T-helper 17 cell (primary cell): ENCODE measurements at regions not wholly inside any gene's neighbourhood (a gene's known extent, or its start where the extent isn't known, plus 50 kb on each side); places are given as distances from the start of the nearest gene placed in this dataset.

Source experiments
- ATAC-seq: fragments of 150-1000 bp; cut with Tn5 transposase; 2 replicates; pipeline ENCODE4 v1.10.0; 2021; ENCODE audit warnings: mild to moderate bottlenecking, moderate library complexity
- DNase-seq, 3 donors: peaks; one replicate each; pipeline versions ENCODE4 v3.0.0 to v3.0.0-alpha.2; 2020 to 2021
- H3K9me3 ChIP-seq: one replicate; pipeline ENCODE4 v1.7.0; 2013; ENCODE audit warnings: low read length, mild to moderate bottlenecking; ENCODE audit not compliant: control insufficient read depth, poor library complexity, severe bottlenecking
- H3K27ac Mint-ChIP-seq: one replicate; pipeline ENCODE4 v1.8.0; 2022; ENCODE audit warnings: mild to moderate bottlenecking, moderate library complexity, mixed read lengths
- H3K27me3 Mint-ChIP-seq: one replicate; pipeline ENCODE4 v1.8.0; 2022; ENCODE audit warnings: mixed read lengths
- H3K36me3 Mint-ChIP-seq: one replicate; pipeline ENCODE4 v1.8.0; 2022; ENCODE audit warnings: low read depth, mixed read lengths
- H3K4me1 Mint-ChIP-seq: one replicate; pipeline ENCODE4 v1.8.0; 2022; ENCODE audit warnings: mild to moderate bottlenecking, mixed read lengths
- H3K4me3 Mint-ChIP-seq: one replicate; pipeline ENCODE4 v1.8.0; 2022; ENCODE audit warnings: mild to moderate bottlenecking, moderate library complexity, mixed read lengths

GRCh38 chr6:56904068-56904467, 50.8 kb upstream of the BEND6 start:
- Mint-ChIP-seq H3K4me1 (peaks cover 3% of the 10 kb centered on the region), H3K36me3 (peaks cover 2% of the 10 kb centered on the region), H3K27ac (no peak overlapping the region), H3K27me3 (peaks cover 35% of the 10 kb centered on the region), H3K4me3 (no peak overlapping the region)
- DNase-seq = no peak
- ATAC-seq = no peak
- no peaks in the 10 kb centered on the region for H3K9me3 ChIP-seq

DNA sequence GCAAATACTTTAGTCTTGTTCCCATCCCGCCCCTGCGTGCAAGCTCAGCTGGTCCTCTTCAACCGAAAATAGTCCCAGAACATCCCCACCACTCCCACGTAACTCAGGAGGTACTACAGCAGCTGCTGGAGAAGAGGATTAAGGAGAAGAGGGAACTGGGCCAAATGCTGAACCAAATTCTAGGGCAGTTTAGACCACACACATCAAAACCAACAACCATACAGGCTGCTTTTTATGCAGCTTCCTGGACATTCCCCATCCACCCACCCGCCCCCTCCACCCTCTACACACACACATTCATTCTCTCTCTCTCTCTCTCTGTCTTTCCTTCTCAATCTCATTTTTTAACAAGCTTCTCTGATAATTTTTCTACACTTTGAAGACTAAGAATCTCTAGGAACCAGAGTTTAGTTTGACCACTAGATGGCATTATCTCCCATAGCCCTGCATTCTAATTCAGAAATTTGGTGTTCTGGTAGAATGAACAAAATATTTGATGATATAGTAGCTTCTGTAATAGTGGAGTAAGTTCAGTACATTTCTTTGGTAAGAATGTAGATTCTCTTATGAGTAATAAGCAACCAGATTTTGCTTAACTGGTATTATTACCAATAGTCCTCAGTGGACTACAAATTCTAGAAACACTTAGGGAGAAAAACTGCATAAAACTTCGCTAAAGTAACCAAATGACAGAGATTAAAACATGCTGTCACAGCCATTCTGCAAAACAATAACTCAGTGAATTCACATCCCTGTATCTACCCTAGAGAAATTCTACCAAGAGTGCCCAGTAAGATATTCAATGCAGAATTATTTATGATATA, 52.1 kb upstream of the BEND6 start:
- H3K9me3 ChIP-seq = no peaks in the 10 kb centered on the region
- Mint-ChIP-seq H3K27me3 (peaks cover 41% of the 10 kb centered on the region), H3K36me3 (peaks cover 2% of the 10 kb centered on the region), H3K4me3 (no peak overlapping the region), H3K4me1 (peaks cover 3% of the 10 kb centered on the region), H3K27ac (no peak overlapping the region)
- DNase-seq (no peak), ATAC-seq (no peak)

- no peak for ATAC-seq
- Mint-ChIP-seq H3K27ac (peak overlapping the region; percentile 37), H3K4me3 (no peak overlapping the region), H3K27me3 (peaks cover 32% of the 10 kb centered on the region), H3K36me3 (peaks cover under 1% of the 10 kb centered on the region), H3K4me1 (peaks cover 3% of the 10 kb centered on the region)
- H3K9me3 ChIP-seq = no peaks in the 10 kb centered on the region
- DNase-seq = no peak
These were observed 54.1 kb upstream of the BEND6 start for GRCh38 chr6:56900784-56901183.

- DNase-seq (no peak), ATAC-seq (no peak)
- H3K36me3 Mint-ChIP-seq = no peaks in the 10 kb centered on the region
- peaks cover 29% of the 10 kb centered on the region for H3K27me3 Mint-ChIP-seq
- H3K4me3 Mint-ChIP-seq = no peak overlapping the region
- peaks cover 3% of the 10 kb centered on the region for H3K4me1 Mint-ChIP-seq
- H3K27ac Mint-ChIP-seq = no peak overlapping the region
- no peaks in the 10 kb centered on the region for H3K9me3 ChIP-seq
These were observed 55.2 kb upstream of the BEND6 start for GRCh38 chr6:56899753-56900152.

- no peaks in the 10 kb centered on the region for H3K9me3 ChIP-seq
- Mint-ChIP-seq H3K27ac (no peak overlapping the region), H3K36me3 (no peaks in the 10 kb centered on the region), H3K4me3 (no peak overlapping the region), H3K4me1 (peaks cover 3% of the 10 kb centered on the region), H3K27me3 (peaks cover 29% of the 10 kb centered on the region)
- no peak for DNase-seq
- ATAC-seq = no peak
These were observed 55.6 kb upstream of the BEND6 start for GRCh38 chr6:56899311-56899710.

DNA sequence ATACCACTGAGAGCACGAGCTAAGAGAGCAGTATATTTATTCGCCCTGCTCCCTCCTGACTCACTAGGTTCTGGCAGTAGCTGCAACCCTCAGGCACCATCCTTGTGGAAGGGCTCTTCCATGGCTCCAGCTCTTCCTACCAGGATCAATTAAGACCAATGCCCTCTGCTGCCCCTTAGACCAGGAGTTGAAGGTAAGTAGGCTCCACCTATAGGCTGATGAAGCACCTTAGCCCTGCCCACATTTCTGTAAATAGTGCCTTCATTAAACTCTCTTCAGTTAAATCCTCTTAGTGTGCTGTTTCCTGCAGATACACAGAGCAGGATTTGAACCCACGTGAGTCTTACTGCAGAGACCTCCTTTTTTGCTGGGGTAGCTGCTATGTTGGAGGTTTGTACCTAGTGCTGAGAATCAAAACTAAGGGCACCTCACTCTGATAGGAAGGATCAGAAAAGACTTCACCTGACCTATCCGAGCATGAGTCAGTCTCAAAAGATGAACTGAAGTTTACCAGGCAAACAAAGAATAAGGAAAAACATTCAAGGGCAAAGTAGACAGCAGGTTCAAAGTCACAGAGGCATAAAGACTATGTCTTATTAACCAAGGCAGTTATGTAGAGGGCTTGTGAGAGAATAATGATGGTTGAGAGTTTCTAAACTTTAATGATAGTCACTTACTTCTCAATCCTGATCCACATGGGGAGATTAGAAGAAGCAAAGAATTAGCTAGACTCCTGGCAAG, 56.9 kb upstream of the BEND6 start:
- DNase-seq = no peak
- H3K27ac Mint-ChIP-seq = no peak overlapping the region
- H3K27me3 Mint-ChIP-seq = peaks cover 29% of the 10 kb centered on the region
- no peak for ATAC-seq
- H3K36me3 Mint-ChIP-seq = no peaks in the 10 kb centered on the region
- no peak overlapping the region for H3K4me3 Mint-ChIP-seq
- H3K9me3 ChIP-seq = no peaks in the 10 kb centered on the region
- H3K4me1 Mint-ChIP-seq = peaks cover 3% of the 10 kb centered on the region

DNA sequence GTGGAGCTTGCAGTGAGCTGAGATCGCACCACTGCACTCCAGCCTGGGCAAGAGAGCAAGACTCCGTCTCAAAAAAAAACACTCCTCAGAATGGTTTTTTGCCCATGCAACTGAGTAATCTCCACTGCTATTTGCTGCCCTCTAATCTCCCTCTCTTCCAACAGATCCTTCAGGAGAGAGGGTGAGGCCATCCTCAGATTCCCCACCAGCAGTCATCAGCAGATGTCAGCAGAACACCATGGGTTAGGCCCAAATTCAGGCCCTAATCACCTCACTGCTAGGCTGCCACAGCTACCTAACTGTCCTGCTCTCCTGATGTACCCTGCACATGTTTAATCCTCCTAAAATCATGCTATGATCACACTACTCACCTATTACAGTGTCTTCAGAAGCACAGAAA, 63.2 kb upstream of the BEND6 start:
- H3K27ac Mint-ChIP-seq = no peak overlapping the region
- no peak for ATAC-seq
- H3K27me3 Mint-ChIP-seq = no peaks in the 10 kb centered on the region
- H3K4me3 Mint-ChIP-seq = no peak overlapping the region
- H3K9me3 ChIP-seq = no peaks in the 10 kb centered on the region
- no peaks in the 10 kb centered on the region for H3K36me3 Mint-ChIP-seq
- H3K4me1 Mint-ChIP-seq = peaks cover 17% of the 10 kb centered on the region
- no peak for DNase-seq

GRCh38 chr6:56890683-56891429, 64.1 kb upstream of the BEND6 start:
- ATAC-seq = no peak
- Mint-ChIP-seq H3K36me3 (no peaks in the 10 kb centered on the region), H3K4me1 (peaks cover 17% of the 10 kb centered on the region), H3K27ac (peak overlapping the region; percentile 19), H3K27me3 (no peaks in the 10 kb centered on the region), H3K4me3 (no peak overlapping the region)
- no peak for DNase-seq
- no peaks in the 10 kb centered on the region for H3K9me3 ChIP-seq

- ATAC-seq (no peak), DNase-seq (no peak)
- no peaks in the 10 kb centered on the region for H3K36me3 Mint-ChIP-seq
- H3K27me3 Mint-ChIP-seq = no peaks in the 10 kb centered on the region
- no peak overlapping the region for H3K27ac Mint-ChIP-seq
- no peak overlapping the region for H3K4me3 Mint-ChIP-seq
- peaks cover 17% of the 10 kb centered on the region for H3K4me1 Mint-ChIP-seq
- no peaks in the 10 kb centered on the region for H3K9me3 ChIP-seq
These were observed 64.8 kb upstream of the BEND6 start for GRCh38 chr6:56890066-56890465.

GRCh38 chr6:56889492-56889891, 65.4 kb upstream of the BEND6 start:
- DNase-seq (no peak), ATAC-seq (no peak)
- peaks cover 4% of the 10 kb centered on the region for H3K27me3 Mint-ChIP-seq
- H3K4me1 Mint-ChIP-seq = peaks cover 17% of the 10 kb centered on the region
- no peak overlapping the region for H3K4me3 Mint-ChIP-seq
- no peaks in the 10 kb centered on the region for H3K9me3 ChIP-seq
- H3K27ac Mint-ChIP-seq = no peak overlapping the region
- no peaks in the 10 kb centered on the region for H3K36me3 Mint-ChIP-seq

DNA sequence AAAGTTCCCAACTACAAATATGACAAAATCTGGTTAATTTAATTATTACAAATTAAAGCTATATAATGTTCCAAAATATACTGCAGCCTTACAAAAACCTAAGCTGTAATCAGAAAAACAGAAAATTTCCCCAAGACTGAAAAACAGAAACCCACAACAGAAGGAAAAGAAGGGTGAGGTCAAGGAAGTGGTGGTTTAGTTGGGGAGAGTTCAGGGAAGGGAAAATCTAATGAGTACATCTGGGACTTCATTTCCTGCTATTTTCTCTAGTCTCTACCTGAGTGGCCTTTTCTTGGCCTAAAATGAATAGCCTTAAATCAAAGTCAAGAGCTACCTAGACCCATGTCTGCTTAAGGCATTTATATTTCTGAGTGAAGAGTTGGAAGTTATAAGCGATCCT, 66.2 kb upstream of the BEND6 start:
- Mint-ChIP-seq H3K27me3 (peaks cover 6% of the 10 kb centered on the region), H3K4me1 (peaks cover 17% of the 10 kb centered on the region), H3K4me3 (no peak overlapping the region), H3K27ac (no peak overlapping the region), H3K36me3 (no peaks in the 10 kb centered on the region)
- ATAC-seq = no peak
- no peaks in the 10 kb centered on the region for H3K9me3 ChIP-seq
- no peak for DNase-seq

GRCh38 chr6:56887086-56887485, 67.8 kb upstream of the BEND6 start:
- no peak overlapping the region for H3K4me3 Mint-ChIP-seq
- no peaks in the 10 kb centered on the region for H3K9me3 ChIP-seq
- no peak overlapping the region for H3K27ac Mint-ChIP-seq
- DNase-seq (no peak), ATAC-seq (no peak)
- H3K27me3 Mint-ChIP-seq = peaks cover 6% of the 10 kb centered on the region
- no peaks in the 10 kb centered on the region for H3K36me3 Mint-ChIP-seq
- peaks cover 17% of the 10 kb centered on the region for H3K4me1 Mint-ChIP-seq

DNA sequence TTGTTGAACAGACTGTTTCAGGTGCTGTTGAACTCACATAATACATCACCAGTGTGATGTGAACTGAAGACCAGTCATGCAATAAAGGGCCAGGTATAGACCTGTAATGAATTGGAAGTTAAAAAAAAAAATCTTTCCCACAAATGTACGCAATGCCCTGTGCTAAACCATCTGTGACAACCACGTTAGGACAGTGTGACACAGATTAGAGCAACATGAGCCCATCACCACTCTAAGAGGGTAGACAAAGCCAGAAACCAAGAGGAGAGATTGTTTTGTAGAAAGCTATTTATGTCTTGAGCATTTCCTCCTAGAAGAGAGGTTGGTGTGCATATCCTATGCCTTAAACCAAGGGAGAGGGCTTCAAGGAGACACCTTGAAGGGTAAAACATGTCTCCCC, 77.0 kb upstream of the BEND6 start:
- DNase-seq = no peak
- no peaks in the 10 kb centered on the region for H3K4me1 Mint-ChIP-seq

More for the DNA sequence above, 77.0 kb upstream of the BEND6 start:
- no peak for ATAC-seq
- peaks cover 4% of the 10 kb centered on the region for H3K27me3 Mint-ChIP-seq
- H3K4me3 Mint-ChIP-seq = no peak overlapping the region
- H3K36me3 Mint-ChIP-seq = no peaks in the 10 kb centered on the region
- no peaks in the 10 kb centered on the region for H3K9me3 ChIP-seq
- no peak overlapping the region for H3K27ac Mint-ChIP-seq
